CD4-positive, alpha-beta T cell (primary cell): ENCODE measurements at regions not wholly inside any gene's neighbourhood (a gene's known extent, or its start where the extent isn't known, plus 50 kb on each side); places are given as distances from the start of the nearest gene placed in this dataset.

Experiments used
- ATAC-seq: fragments of 200-7000 bp; cut with Tn5 transposase; one replicate; pipeline ENCODE4 v1.10.0; 2022; ENCODE audit warnings: mild to moderate bottlenecking; ENCODE audit not compliant: poor library complexity
- CTCF ChIA-PET: fragments of 350-600 bp; sonication (Branson Sonifier 250); formaldehyde crosslinking; loops from one replicate; lab custom pipeline; 2021; ENCODE audit warnings: antibody characterized with exemption, inconsistent platforms; lab: Charles Lee
- POLR2A ChIA-PET: fragments of 350-600 bp; sonication (Branson Sonifier 250); formaldehyde crosslinking; loops from one replicate; lab custom pipeline; 2021; ENCODE audit warnings: antibody characterized with exemption, inconsistent platforms; lab: Charles Lee
- DNase-seq, 14 experiments: peaks; one replicate each; pipeline ENCODE4 v3.0.0-alpha.2; 2013 to 2020; ENCODE audit warnings: mixed read lengths in 2 of 14
- H3K27ac ChIP-seq, 2 donors: one replicate each; pipeline versions ENCODE4 v1.5.1 to v1.7.0; 2013; ENCODE audit warnings: low read length in 2 of 2, low read depth in 1 of 2, mild to moderate bottlenecking in 1 of 2
- H3K27me3 ChIP-seq, 2 experiments: 1 replicate in 1 of 2; 2 replicates in 1 of 2; pipeline versions ENCODE4 v1.6.1 to v1.7.0; 2013; ENCODE audit warnings: low read length in 2 of 2, control low read depth in 1 of 2, mild to moderate bottlenecking in 1 of 2, moderate library complexity in 1 of 2; ENCODE audit not compliant: insufficient read depth in 2 of 2, control insufficient read depth in 1 of 2
- H3K36me3 ChIP-seq: one replicate; pipeline ENCODE4 v1.6.1; 2013; ENCODE audit warnings: low read length, control low read depth; ENCODE audit not compliant: insufficient read depth
- H3K4me1 ChIP-seq: one replicate; pipeline ENCODE4 v1.6.1; 2013; ENCODE audit warnings: low read length, control low read depth; ENCODE audit not compliant: insufficient read depth
- H3K4me3 ChIP-seq: one replicate; pipeline ENCODE4 v1.5.1; 2013; ENCODE audit warnings: mild to moderate bottlenecking, low read length, moderate library complexity
- H3K9me3 ChIP-seq, 2 experiments: 1 replicate in 1 of 2; 2 replicates in 1 of 2; pipeline versions ENCODE4 v1.6.1 to v1.7.0; 2013; ENCODE audit warnings: low read length in 2 of 2, mild to moderate bottlenecking in 2 of 2, control low read depth in 1 of 2, moderate library complexity in 1 of 2; ENCODE audit not compliant: control insufficient read depth in 1 of 2, insufficient read depth in 1 of 2
- H3K27ac Mint-ChIP-seq: one replicate; pipeline ENCODE4 v1.8.0; 2020; ENCODE audit warnings: mixed read lengths
- H3K27me3 Mint-ChIP-seq: one replicate; pipeline ENCODE4 v1.8.0; 2021; ENCODE audit warnings: mixed read lengths
- H3K36me3 Mint-ChIP-seq: one replicate; pipeline ENCODE4 v1.8.0; 2021; ENCODE audit warnings: low read depth, mixed read lengths
- H3K4me1 Mint-ChIP-seq: one replicate; pipeline ENCODE4 v1.8.0; 2021; ENCODE audit warnings: low read depth, mixed read lengths
- H3K4me3 Mint-ChIP-seq: one replicate; pipeline ENCODE4 v1.8.0; 2020; ENCODE audit warnings: mild to moderate bottlenecking, mixed read lengths
- H3K9me3 Mint-ChIP-seq: one replicate; pipeline ENCODE4 v1.8.0; 2020; ENCODE audit warnings: mixed read lengths
- CTCF ChIP-seq: fragments of 200-600 bp; IDR thresholded peaks from one replicate; pipeline ENCODE4 v1.8.0; 2022; ENCODE audit warnings: antibody characterized with exemption, mild to moderate bottlenecking
- intact Hi-C, 2 experiments: fragments of 100-400 bp; cut with DNase I in 1 of 2; cut with micrococcal nuclease in 1 of 2; formaldehyde crosslinking; loops; one replicate each; pipeline versions ENCODE4 v1.15.1 to v1.9.0; 2023 to 2025; cut with DNase I, micrococcal nuclease

GRCh38 chr12:28824193-28824846 is 324.8 kb upstream of the FAR2 start:
- no peaks in the 10 kb centered on the region for H3K9me3 ChIP-seq
- POLR2A ChIA-PET: no interaction called here

GRCh38 chr12:28824849-28825248 is 324.2 kb upstream of the FAR2 start:
- DNase-seq (no peak), ATAC-seq (no peak)
- Mint-ChIP-seq H3K27me3 (no peaks in the 10 kb centered on the region), H3K4me3 (no peak overlapping the region), H3K9me3 (no peaks in the 10 kb centered on the region), H3K4me1 (no peaks in the 10 kb centered on the region), H3K27ac (no peak overlapping the region), H3K36me3 (no peaks in the 10 kb centered on the region)
- Histone ChIP-seq H3K36me3 (no peaks in the 10 kb centered on the region), H3K9me3 (no peaks in the 10 kb centered on the region), H3K4me1 (no peaks in the 10 kb centered on the region), H3K4me3 (no peak overlapping the region), H3K27ac (no peak overlapping the region), H3K27me3 (peaks cover 0 to 6% of the 10 kb centered on the region in 2 experiments)
- ChIA-PET POLR2A (no interaction called here), CTCF (no interaction called here)
- no peak for TF ChIP-seq CTCF
- intact Hi-C loops: no loop called here

More at GRCh38 chr12:28824193-28824846, 324.8 kb upstream of the FAR2 start:
- H3K27ac ChIP-seq: no peak overlapping the region
- intact Hi-C loops: no loop called here
- H3K4me3 Mint-ChIP-seq: no peak overlapping the region
- no peaks in the 10 kb centered on the region for H3K4me1 ChIP-seq
- peaks cover 0 to 6% of the 10 kb centered on the region in 2 experiments for H3K27me3 ChIP-seq
- no peak for TF ChIP-seq CTCF
- no peaks in the 10 kb centered on the region for H3K27me3 Mint-ChIP-seq
- CTCF ChIA-PET: no interaction called here
- H3K36me3 ChIP-seq: no peaks in the 10 kb centered on the region
- ATAC-seq: no peak
- no peaks in the 10 kb centered on the region for H3K36me3 Mint-ChIP-seq
- no peaks in the 10 kb centered on the region for H3K9me3 Mint-ChIP-seq
- no peak overlapping the region for H3K4me3 ChIP-seq
- no peak for DNase-seq
- H3K27ac Mint-ChIP-seq: no peak overlapping the region
- no peaks in the 10 kb centered on the region for H3K4me1 Mint-ChIP-seq

GRCh38 chr12:28826766-28827165 is 322.3 kb upstream of the FAR2 start:
- H3K36me3 ChIP-seq: no peaks in the 10 kb centered on the region
- POLR2A ChIA-PET: no interaction called here
- no peak for TF ChIP-seq CTCF

More at GRCh38 chr12:28826766-28827165, 322.3 kb upstream of the FAR2 start:
- Mint-ChIP-seq H3K27me3 (no peaks in the 10 kb centered on the region), H3K4me1 (no peaks in the 10 kb centered on the region), H3K36me3 (no peaks in the 10 kb centered on the region), H3K27ac (no peak overlapping the region), H3K4me3 (no peak overlapping the region), H3K9me3 (no peaks in the 10 kb centered on the region)
- Histone ChIP-seq H3K27ac (no peak overlapping the region), H3K4me1 (no peaks in the 10 kb centered on the region), H3K27me3 (peaks cover 0 to 6% of the 10 kb centered on the region in 2 experiments), H3K9me3 (no peaks in the 10 kb centered on the region), H3K4me3 (no peak overlapping the region)
- intact Hi-C loops: no loop called here
- DNase-seq: no peak
- CTCF ChIA-PET: no interaction called here
- ATAC-seq: no peak
